Type B pancreatic cell (in vitro differentiated cells): ENCODE measurements at regions not wholly inside any gene's neighbourhood (a gene's known extent, or its start where the extent isn't known, plus 50 kb on each side); places are given as distances from the start of the nearest gene placed in this dataset.

ENCODE experiments used
- DNase-seq: peaks from one replicate; pipeline ENCODE4 v3.0.0; 2021; ENCODE audit warnings: mixed read lengths; ENCODE audit not compliant: unreplicated experiment; ENCODE audit errors: extremely low spot score
- H3K27ac Mint-ChIP-seq: 2 replicates; pipeline ENCODE4 v1.8.0; 2021; ENCODE audit warnings: mild to moderate bottlenecking, mixed read lengths
- H3K27me3 Mint-ChIP-seq: 2 replicates; pipeline ENCODE4 v1.8.0; 2021; ENCODE audit warnings: mixed read lengths
- H3K36me3 Mint-ChIP-seq: 2 replicates; pipeline ENCODE4 v1.8.0; 2021; ENCODE audit warnings: mixed read lengths
- H3K4me1 Mint-ChIP-seq: one replicate; pipeline ENCODE4 v1.8.0; 2021; ENCODE audit warnings: mixed read lengths; ENCODE audit not compliant: unreplicated experiment
- H3K4me3 Mint-ChIP-seq: 2 replicates; pipeline ENCODE4 v1.8.0; 2021; ENCODE audit warnings: mild to moderate bottlenecking, mixed read lengths
- H3K9me3 Mint-ChIP-seq: 2 replicates; pipeline ENCODE4 v1.8.0; 2021; ENCODE audit warnings: mixed read lengths
- CTCF ChIP-seq: fragments of 200-600 bp; sonication (generic); conservative IDR thresholded peaks from 2 replicates; pipeline ENCODE4 v1.5.0; 2021; ENCODE audit warnings: antibody characterized with exemption, mild to moderate bottlenecking

GRCh38 chr17:79365351-79365750, 245.5 kb downstream of the RBFOX3 start:
- no peak for TF ChIP-seq CTCF
- Mint-ChIP-seq H3K36me3 (no peaks in the 10 kb centered on the region), H3K9me3 (no peaks in the 10 kb centered on the region), H3K4me1 (peaks cover 10% of the 10 kb centered on the region), H3K27ac (no peak overlapping the region), H3K4me3 (no peak overlapping the region), H3K27me3 (peaks cover 70% of the 10 kb centered on the region)
- no peak for DNase-seq

- no peak overlapping the region for H3K27ac Mint-ChIP-seq
These were observed 246.3 kb downstream of the RBFOX3 start for GRCh38 chr17:79364315-79365094.

GRCh38 chr17:79363552-79364275, 247.1 kb downstream of the RBFOX3 start:
- no peak for DNase-seq
- no peaks in the 10 kb centered on the region for H3K36me3 Mint-ChIP-seq
- no peak for TF ChIP-seq CTCF
- H3K27ac Mint-ChIP-seq = no peak overlapping the region
- H3K27me3 Mint-ChIP-seq = peaks cover 76% of the 10 kb centered on the region
- H3K4me3 Mint-ChIP-seq = no peak overlapping the region
- peaks cover 10% of the 10 kb centered on the region for H3K4me1 Mint-ChIP-seq
- no peaks in the 10 kb centered on the region for H3K9me3 Mint-ChIP-seq

More at GRCh38 chr17:79364315-79365094, 246.3 kb downstream of the RBFOX3 start:
- Mint-ChIP-seq H3K4me1 (peaks cover 10% of the 10 kb centered on the region), H3K9me3 (no peaks in the 10 kb centered on the region), H3K4me3 (no peak overlapping the region), H3K27me3 (peaks cover 72% of the 10 kb centered on the region), H3K36me3 (no peaks in the 10 kb centered on the region)
- no peak for DNase-seq
- TF ChIP-seq CTCF = no peak

GRCh38 chr17:79362772-79363305, 248.0 kb downstream of the RBFOX3 start:
- no peak overlapping the region for H3K27ac Mint-ChIP-seq
- H3K36me3 Mint-ChIP-seq = no peaks in the 10 kb centered on the region
- DNase-seq = no peak
- no peaks in the 10 kb centered on the region for H3K9me3 Mint-ChIP-seq
- no peak overlapping the region for H3K4me3 Mint-ChIP-seq
- peaks cover 77% of the 10 kb centered on the region for H3K27me3 Mint-ChIP-seq
- H3K4me1 Mint-ChIP-seq = peaks cover 10% of the 10 kb centered on the region
- no peak for TF ChIP-seq CTCF

- H3K4me3 Mint-ChIP-seq = no peak overlapping the region
- H3K4me1 Mint-ChIP-seq = peaks cover 10% of the 10 kb centered on the region
- H3K27me3 Mint-ChIP-seq = peaks cover 70% of the 10 kb centered on the region
- no peak overlapping the region for H3K27ac Mint-ChIP-seq
- no peak for DNase-seq
- TF ChIP-seq CTCF = no peak
- no peaks in the 10 kb centered on the region for H3K36me3 Mint-ChIP-seq
- no peaks in the 10 kb centered on the region for H3K9me3 Mint-ChIP-seq
These were observed 248.7 kb downstream of the RBFOX3 start for GRCh38 chr17:79361873-79362771.
